Endothelial cell of umbilical vein (primary cell): ENCODE measurements at regions not wholly inside any gene's neighbourhood (a gene's known extent, or its start where the extent isn't known, plus 50 kb on each side); places are given as distances from the start of the nearest gene placed in this dataset.

Source experiments
- BruUV-seq: library from RNA; stranded (reverse); fragments of 400-500 nt; replicated peaks from 2 replicates; lab custom pipeline; 2021; lab: Mats Ljungman, UMichigan
- CTCF ChIA-PET: fragments of 300-600, 350-600 bp; sonication (Branson Sonifier 250); formaldehyde crosslinking; loops from one replicate; lab custom pipeline; 2021; ENCODE audit warnings: antibody characterized with exemption, inconsistent platforms; lab: Charles Lee
- POLR2A ChIA-PET: fragments of 300-600, 350-600 bp; sonication (Branson Sonifier 250); formaldehyde crosslinking; loops from one replicate; lab custom pipeline; 2021; ENCODE audit warnings: antibody characterized with exemption, inconsistent platforms; lab: Charles Lee
- DNase-seq: peaks from one replicate; pipeline ENCODE4 v3.0.0-alpha.2; 2011; ENCODE audit warnings: low read depth, low spot score
- FAIRE-seq: peaks from 2 replicates; lab custom pipeline; 2011; peaks lifted over from hg19 to GRCh38; lab: Jason Lieb, UNC
- H2AFZ ChIP-seq: 2 replicates; pipeline ENCODE4 v1.6.0; 2012; ENCODE audit warnings: low read depth, low read length, control low read depth, inconsistent platforms
- H3K27ac ChIP-seq: 2 replicates; pipeline ENCODE4 v1.5.1; 2011; ENCODE audit warnings: low read depth, mild to moderate bottlenecking, control low read depth, low read length, moderate library complexity; ENCODE audit not compliant: insufficient read depth
- H3K27me3 ChIP-seq, 2 experiments: 2 replicates each; pipeline versions ENCODE4 v1.6.0 to v1.6.1; 2011; ENCODE audit warnings: low read length in 2 of 2, mixed read lengths in 1 of 2; ENCODE audit not compliant: control insufficient read depth in 2 of 2, insufficient read depth in 2 of 2
- H3K36me3 ChIP-seq, 2 experiments: 2 replicates in 1 of 2; 3 replicates in 1 of 2; pipeline ENCODE4 v1.5.1; 2011; ENCODE audit warnings: low read length in 2 of 2, mild to moderate bottlenecking in 1 of 2, moderate library complexity in 1 of 2; ENCODE audit not compliant: control insufficient read depth in 2 of 2, insufficient read depth in 2 of 2; ENCODE audit errors: extremely low read depth in 1 of 2
- H3K4me1 ChIP-seq: 3 replicates; pipeline ENCODE4 v1.5.1; 2011; ENCODE audit warnings: mild to moderate bottlenecking, low read length; ENCODE audit not compliant: control insufficient read depth, insufficient read depth; ENCODE audit errors: extremely low read depth
- H3K4me2 ChIP-seq: 2 replicates; pipeline ENCODE4 v1.6.1; 2011; ENCODE audit warnings: low read length, control low read depth, mixed read lengths; ENCODE audit not compliant: insufficient read depth
- H3K4me3 ChIP-seq, 3 experiments: fragments of 200-600 bp in 1 of 3; sonication (generic), shearing (Covaris generic) in 1 of 3; replicated peaks in 1 of 3; 2 replicates each; pipeline ENCODE4 v1.5.1; 2011 to 2016; ENCODE audit warnings: control low read depth in 3 of 3, low read length in 3 of 3, mild to moderate bottlenecking in 2 of 3, inconsistent platforms in 1 of 3, low read depth in 1 of 3, moderate library complexity in 1 of 3; ENCODE audit not compliant: insufficient read depth in 1 of 3
- H3K79me2 ChIP-seq: 2 replicates; pipeline ENCODE4 v1.6.0; 2012; ENCODE audit warnings: low read length, inconsistent platforms; ENCODE audit not compliant: control insufficient read depth, insufficient read depth
- H3K9ac ChIP-seq: replicated peaks from 2 replicates; pipeline ENCODE3; 2011; ENCODE audit warnings: low read length, control low read depth; ENCODE audit not compliant: insufficient read depth; ENCODE audit errors: extremely low read depth
- H3K9me1 ChIP-seq: replicated peaks from 3 replicates; pipeline ENCODE4 v1.6.0; 2011; ENCODE audit warnings: mild to moderate bottlenecking, low read length; ENCODE audit not compliant: control insufficient read depth, insufficient read depth; ENCODE audit errors: extremely low read depth
- H3K9me3 ChIP-seq: replicated peaks from 2 replicates; pipeline ENCODE4 v1.5.1; 2012; ENCODE audit warnings: low read length, inconsistent platforms; ENCODE audit not compliant: control insufficient read depth, insufficient read depth
- H4K20me1 ChIP-seq: replicated peaks from 2 replicates; pipeline ENCODE3; 2011; ENCODE audit warnings: mild to moderate bottlenecking, low read length; ENCODE audit not compliant: control insufficient read depth, insufficient read depth; ENCODE audit errors: extremely low read depth
- CTCF ChIP-seq, 2 donors: IDR thresholded peaks; 1 replicate in 1 of 2; 2 replicates in 1 of 2; pipeline ENCODE4 v1.5.1; 2011; ENCODE audit warnings: low read length in 2 of 2, mild to moderate bottlenecking in 2 of 2, moderate library complexity in 2 of 2, control low read depth in 1 of 2, inconsistent platforms in 1 of 2, low read depth in 1 of 2; ENCODE audit not compliant: insufficient read depth in 1 of 2; ENCODE audit errors: extremely low read depth in 1 of 2
- EZH2 ChIP-seq: IDR thresholded peaks from 2 replicates; pipeline ENCODE4 v1.6.1; 2012; ENCODE audit warnings: borderline replicate concordance, low read depth, mild to moderate bottlenecking, moderate library complexity, low read length, inconsistent platforms; ENCODE audit not compliant: severe bottlenecking
- GATA2 ChIP-seq: IDR thresholded peaks from 2 replicates; pipeline ENCODE4 v1.7.0; 2011; ENCODE audit warnings: low read depth, mild to moderate bottlenecking, moderate library complexity, mixed read lengths, low read length; ENCODE audit not compliant: insufficient read length, insufficient read depth
- JUN ChIP-seq: IDR thresholded peaks from 2 replicates; pipeline ENCODE4 v1.6.1; 2011; ENCODE audit warnings: borderline replicate concordance, low read depth; ENCODE audit not compliant: insufficient read length, insufficient read depth
- MAX ChIP-seq: IDR thresholded peaks from 2 replicates; pipeline ENCODE4 v1.6.1; 2011; ENCODE audit not compliant: insufficient read depth, insufficient read length
- MYC ChIP-seq: IDR thresholded peaks from one replicate; pipeline ENCODE4 v1.6.1; 2011; ENCODE audit warnings: mild to moderate bottlenecking, low read depth, low read length
- POLR2A ChIP-seq: IDR thresholded peaks from 2 replicates; pipeline ENCODE4 v1.6.1; 2012; ENCODE audit warnings: low read depth, mild to moderate bottlenecking, control low read depth, low read length
- POLR2AphosphoS5 ChIP-seq: IDR thresholded peaks from 2 replicates; pipeline ENCODE4 v1.6.1; 2012; ENCODE audit warnings: low read depth, mild to moderate bottlenecking, control low read depth, low read length, moderate library complexity; ENCODE audit not compliant: insufficient read depth
- dilution Hi-C: fragments of 300-500 bp; cut with MboI; formaldehyde crosslinking; loops from one replicate; pipeline ENCODE4 v1.15.0; 2019; ENCODE audit warnings: low sequenced_read_pairs; ENCODE audit not compliant: extremely low pct_ligation_motif_present
- intact Hi-C: fragments of 100-400 bp; cut with micrococcal nuclease; formaldehyde crosslinking; loops from one replicate; pipeline ENCODE4 v1.10.0; 2022

GRCh38 chr13:69194130-69194529 is 913.5 kb upstream of the ATXN8OS start:
- H3K36me3 ChIP-seq: no peaks in the 10 kb centered on the region
- H3K9me1 ChIP-seq: no peaks in the 10 kb centered on the region
- POLR2A ChIA-PET: no interaction called here
- intact Hi-C loops: no loop called here
- TF ChIP-seq CTCF (IDR thresholded peaks at IDR 0.05; ENCODE audit: extremely low read depth in 1 of 2, insufficient read depth in 1 of 2, low read depth in 1 of 2, low read length in 2 of 2): no peak
- TF ChIP-seq MYC: no peak
- dilution Hi-C loops: no loop called here
- H3K9ac ChIP-seq: no peak overlapping the region
- CTCF ChIA-PET: no interaction called here
- no peak overlapping the region for H3K4me2 ChIP-seq
- H3K27me3 ChIP-seq: no peaks in the 10 kb centered on the region
- H3K79me2 ChIP-seq: no peaks in the 10 kb centered on the region
- FAIRE-seq: no peak
- H3K9me3 ChIP-seq: no peaks in the 10 kb centered on the region
- H4K20me1 ChIP-seq: no peaks in the 10 kb centered on the region
- DNase-seq: no peak
- H3K4me1 ChIP-seq: no peaks in the 10 kb centered on the region
- no peak overlapping the region for H2AFZ ChIP-seq
- no TSS peak for BruUV-seq
- H3K27ac ChIP-seq: no peak overlapping the region
- H3K4me3 ChIP-seq: no peak overlapping the region

- Histone ChIP-seq H3K79me2 (no peaks in the 10 kb centered on the region), H3K4me3 (no peak overlapping the region), H3K27me3 (no peaks in the 10 kb centered on the region), H4K20me1 (no peaks in the 10 kb centered on the region), H3K9ac (no peak overlapping the region), H3K4me2 (no peak overlapping the region), H2AFZ (no peak overlapping the region), H3K36me3 (no peaks in the 10 kb centered on the region), H3K4me1 (no peaks in the 10 kb centered on the region), H3K9me3 (no peaks in the 10 kb centered on the region), H3K27ac (no peak overlapping the region), H3K9me1 (no peaks in the 10 kb centered on the region)
- DNase-seq (no peak), FAIRE-seq (no peak)
- dilution Hi-C loops: no loop called here
- BruUV-seq: no TSS peak
- intact Hi-C loops: no loop called here
- POLR2A ChIA-PET: no interaction called here
- no peak for TF ChIP-seq GATA2
- no peak for TF ChIP-seq EZH2
- no peak for TF ChIP-seq JUN
- TF ChIP-seq POLR2A: no peak
- no peak for TF ChIP-seq POLR2AphosphoS5
- no peak for TF ChIP-seq MAX
- no peak for TF ChIP-seq CTCF (IDR thresholded peaks at IDR 0.05; ENCODE audit: extremely low read depth in 1 of 2, insufficient read depth in 1 of 2, low read depth in 1 of 2, low read length in 2 of 2)
- CTCF ChIA-PET: interaction anchor here (2.1 kb wide), 1 partner anchor 8 kb away, joined by 6 read pairs; no protein-coding TSS in a partner anchor
Observed at GRCh38 chr13:69180034-69180433, 927.6 kb upstream of the ATXN8OS start.
